B cell (primary cell): ENCODE measurements at regions not wholly inside any gene's neighbourhood (a gene's known extent, or its start where the extent isn't known, plus 50 kb on each side); places are given as distances from the start of the nearest gene placed in this dataset.

ENCODE experiments used
- ATAC-seq: fragments of 200-7000 bp; cut with Tn5 transposase; one replicate; pipeline ENCODE4 v1.10.0; 2021; ENCODE audit warnings: low read depth, mild to moderate bottlenecking, moderate number of reproducible peaks, moderate library complexity
- CTCF ChIA-PET: fragments of 350-600 bp; sonication (Branson Sonifier 250); formaldehyde crosslinking; loops from one replicate; lab custom pipeline; 2021; ENCODE audit warnings: antibody characterized with exemption, inconsistent platforms; lab: Charles Lee
- POLR2A ChIA-PET: fragments of 350-600 bp; sonication (Branson Sonifier 250); formaldehyde crosslinking; loops from one replicate; lab custom pipeline; 2021; ENCODE audit warnings: antibody characterized with exemption; lab: Charles Lee
- DNase-seq: peaks from one replicate; pipeline ENCODE4 v3.0.0; 2013
- H2AFZ ChIP-seq: 2 replicates; pipeline ENCODE4 v1.6.1; 2012; ENCODE audit warnings: mild to moderate bottlenecking, low read depth, low read length; ENCODE audit not compliant: insufficient read depth, poor library complexity, severe bottlenecking
- H3K27ac ChIP-seq, 2 donors: 1 replicate in 1 of 2; 2 replicates in 1 of 2; pipeline ENCODE4 v1.5.1; 2012 to 2013; ENCODE audit warnings: low read length in 2 of 2, mild to moderate bottlenecking in 2 of 2, moderate library complexity in 1 of 2
- H3K27me3 ChIP-seq, 4 experiments: fragments of 200-600 bp in 1 of 4; sonication (generic) in 1 of 4; replicated peaks in 1 of 4; 1 replicate in 2 of 4; 2 replicates in 2 of 4; pipeline versions ENCODE4 v1.6.1 to v1.7.0; 2013 to 2016; ENCODE audit warnings: low read length in 3 of 4, mild to moderate bottlenecking in 2 of 4, mixed read lengths in 1 of 4, moderate library complexity in 1 of 4; ENCODE audit not compliant: insufficient read depth in 4 of 4, control insufficient read depth in 3 of 4; ENCODE audit errors: control extremely low read depth in 1 of 4
- H3K36me3 ChIP-seq, 2 experiments: replicated peaks in 1 of 2; 1 replicate in 1 of 2; 2 replicates in 1 of 2; pipeline versions ENCODE4 v1.6.1 to v1.7.1; 2013; ENCODE audit warnings: low read length in 1 of 2; ENCODE audit not compliant: insufficient read depth in 2 of 2, control insufficient read depth in 1 of 2; ENCODE audit errors: control extremely low read depth in 1 of 2, extremely low read depth in 1 of 2
- H3K4me1 ChIP-seq, 2 donors: fragments of 200-600 bp in 1 of 2; sonication (generic) in 1 of 2; 1 replicate in 1 of 2; 2 replicates in 1 of 2; pipeline versions ENCODE4 v1.5.1 to v1.6.1; 2013 to 2017; ENCODE audit warnings: low read length in 2 of 2; ENCODE audit not compliant: control insufficient read depth in 2 of 2, insufficient read depth in 2 of 2
- H3K4me2 ChIP-seq: replicated peaks from 2 replicates; pipeline ENCODE3; 2012; ENCODE audit warnings: mild to moderate bottlenecking, low read depth, low read length; ENCODE audit not compliant: poor library complexity, severe bottlenecking
- H3K4me3 ChIP-seq, 5 experiments: fragments of 200-600 bp in 1 of 5; sonication (generic) in 1 of 5; 1 replicate in 3 of 5; 2 replicates in 2 of 5; pipeline versions ENCODE4 v1.5.1 to v1.7.0; 2011 to 2016; ENCODE audit warnings: low read length in 4 of 5, mild to moderate bottlenecking in 4 of 5, low read depth in 2 of 5, control low read depth in 1 of 5, moderate library complexity in 1 of 5; ENCODE audit not compliant: insufficient read depth in 1 of 5; ENCODE audit errors: control extremely low read depth in 1 of 5, extremely low read depth in 1 of 5
- H3K79me2 ChIP-seq: fragments of 200-600 bp; sonication (generic); one replicate; pipeline ENCODE4 v1.6.0; 2016; ENCODE audit warnings: low read length; ENCODE audit not compliant: control insufficient read depth, insufficient read depth
- H3K9ac ChIP-seq: fragments of 200-600 bp; sonication (generic); 2 replicates; pipeline ENCODE4 v1.6.1; 2017; ENCODE audit warnings: mild to moderate bottlenecking, low read length, moderate library complexity
- H3K9me3 ChIP-seq, 3 donors: one replicate each; pipeline versions ENCODE4 v1.6.1 to v1.7.1; 2013; ENCODE audit warnings: low read length in 2 of 3; ENCODE audit not compliant: control insufficient read depth in 2 of 3, insufficient read depth in 1 of 3; ENCODE audit errors: control extremely low read depth in 1 of 3
- H4K20me1 ChIP-seq: 2 replicates; pipeline ENCODE4 v1.6.0; 2012; ENCODE audit warnings: mild to moderate bottlenecking, low read length; ENCODE audit not compliant: insufficient read depth, control insufficient read depth, poor library complexity, severe bottlenecking
- H3K27ac Mint-ChIP-seq: one replicate; pipeline ENCODE4 v1.8.0; 2021; ENCODE audit warnings: mixed read lengths
- H3K27me3 Mint-ChIP-seq: one replicate; pipeline ENCODE4 v1.8.0; 2021; ENCODE audit warnings: mixed read lengths
- H3K4me1 Mint-ChIP-seq: one replicate; pipeline ENCODE4 v1.8.0; 2021; ENCODE audit warnings: mixed read lengths
- H3K4me3 Mint-ChIP-seq: one replicate; pipeline ENCODE4 v1.8.0; 2021; ENCODE audit warnings: mixed read lengths
- H3K9me3 Mint-ChIP-seq: one replicate; pipeline ENCODE4 v1.8.0; 2022; ENCODE audit warnings: mixed read lengths; ENCODE audit not compliant: insufficient read depth
- CTCF ChIP-seq: fragments of 200-600 bp; IDR thresholded peaks from one replicate; pipeline ENCODE4 v1.8.0; 2022; ENCODE audit warnings: antibody characterized with exemption, mild to moderate bottlenecking
- EZH2 ChIP-seq: IDR thresholded peaks from 2 replicates; pipeline ENCODE4 v1.6.1; 2012; ENCODE audit warnings: borderline replicate concordance, low read depth, mild to moderate bottlenecking, moderate library complexity, low read length; ENCODE audit not compliant: insufficient read depth, poor library complexity, severe bottlenecking
- WGBS: methylation state at CpG from one replicate; pipeline ENCODE4 v1.1.5; 2013; ENCODE audit warnings: missing lambda C conversion rate; ENCODE audit not compliant: insufficient coverage; 5-methylcytosine and 5-hydroxymethylcytosine counted together
- intact Hi-C: fragments of 100-400 bp; cut with micrococcal nuclease; formaldehyde crosslinking; loops from one replicate; pipeline ENCODE4 v1.10.0; 2022

- TF ChIP-seq CTCF (no peak), EZH2 (no peak)
- Histone ChIP-seq H2AFZ (no peak overlapping the region), H3K4me2 (no peak overlapping the region), H3K36me3 (no peaks in the 10 kb centered on the region), H3K9ac (no peak overlapping the region), H3K27me3 (no peaks in the 10 kb centered on the region), H3K4me1 (no peaks in the 10 kb centered on the region), H3K4me3 (no peak overlapping the region), H3K9me3 (no peaks in the 10 kb centered on the region), H3K79me2 (no peaks in the 10 kb centered on the region), H3K27ac (no peak overlapping the region), H4K20me1 (no peaks in the 10 kb centered on the region)
- H3K27me3 Mint-ChIP-seq = no peaks in the 10 kb centered on the region
- CTCF ChIA-PET = no interaction called here
- POLR2A ChIA-PET = no interaction called here
- intact Hi-C loops = no loop called here
- DNase-seq = no peak
- WGBS = 85% methylated on average over 2 of the region's 2 CpGs
- H3K4me1 Mint-ChIP-seq = no peaks in the 10 kb centered on the region
- H3K4me3 Mint-ChIP-seq = no peak overlapping the region
- H3K27ac Mint-ChIP-seq = no peak overlapping the region
- no peaks in the 10 kb centered on the region for H3K9me3 Mint-ChIP-seq
- no peak for ATAC-seq
These were observed 51.3 kb upstream of the SEPTIN7 start for GRCh38 chr7:35749556-35749955.
